ENCODE measurements at regions not wholly inside any gene's neighbourhood (a gene's known extent, or its start where the extent isn't known, plus 50 kb on each side); places are given as distances from the start of the nearest gene placed in this dataset.

DNA sequence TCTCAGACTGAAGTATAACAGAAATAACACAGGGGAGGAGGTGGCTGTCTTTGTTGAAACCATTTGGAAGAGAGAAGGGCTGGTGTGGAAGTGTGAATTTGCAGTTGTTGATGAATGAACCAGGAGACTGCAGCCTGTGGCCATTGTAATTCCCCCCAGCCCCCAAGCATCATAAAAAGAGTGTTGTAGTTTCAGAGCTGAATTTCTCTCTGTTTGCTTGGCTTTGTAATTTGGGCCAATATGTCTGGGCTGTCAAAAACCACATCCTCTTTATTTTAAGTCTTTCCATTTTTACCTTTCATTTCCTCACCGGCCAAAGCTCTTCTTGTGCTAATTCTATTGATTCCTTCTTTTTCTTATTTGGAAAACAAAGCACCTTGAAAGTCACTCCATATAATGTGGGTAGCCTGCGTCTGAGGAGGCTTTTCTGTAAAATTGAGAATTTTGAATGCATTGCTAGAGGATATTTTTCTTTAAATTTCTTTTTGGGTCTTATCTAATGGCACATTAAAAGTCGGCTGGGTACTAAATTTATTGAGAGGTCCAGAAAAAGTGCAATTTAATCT is 383.3 kb downstream of the OSTF1 start:
- TF ChIP-seq, protein P1, sequence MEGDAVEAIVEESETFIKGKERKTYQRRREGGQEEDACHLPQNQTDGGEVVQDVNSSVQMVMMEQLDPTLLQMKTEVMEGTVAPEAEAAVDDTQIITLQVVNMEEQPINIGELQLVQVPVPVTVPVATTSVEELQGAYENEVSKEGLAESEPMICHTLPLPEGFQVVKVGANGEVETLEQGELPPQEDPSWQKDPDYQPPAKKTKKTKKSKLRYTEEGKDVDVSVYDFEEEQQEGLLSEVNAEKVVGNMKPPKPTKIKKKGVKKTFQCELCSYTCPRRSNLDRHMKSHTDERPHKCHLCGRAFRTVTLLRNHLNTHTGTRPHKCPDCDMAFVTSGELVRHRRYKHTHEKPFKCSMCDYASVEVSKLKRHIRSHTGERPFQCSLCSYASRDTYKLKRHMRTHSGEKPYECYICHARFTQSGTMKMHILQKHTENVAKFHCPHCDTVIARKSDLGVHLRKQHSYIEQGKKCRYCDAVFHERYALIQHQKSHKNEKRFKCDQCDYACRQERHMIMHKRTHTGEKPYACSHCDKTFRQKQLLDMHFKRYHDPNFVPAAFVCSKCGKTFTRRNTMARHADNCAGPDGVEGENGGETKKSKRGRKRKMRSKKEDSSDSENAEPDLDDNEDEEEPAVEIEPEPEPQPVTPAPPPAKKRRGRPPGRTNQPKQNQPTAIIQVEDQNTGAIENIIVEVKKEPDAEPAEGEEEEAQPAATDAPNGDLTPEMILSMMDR (IDR thresholded peaks at IDR 0.05; ENCODE audit: low read depth, low read length), result no peak
- CTCF ChIA-PET, result no interaction called here
- POLR2A ChIA-PET, result no interaction called here
- Histone ChIP-seq H3K4me3 (ENCODE audit: low read depth, low read length) (no peak overlapping the region), H3K9me3 (ENCODE audit: control insufficient read depth, insufficient read depth, low read length) (no peaks in the 10 kb centered on the region; the same call in none of the 2 replicates), H3K27ac (ENCODE audit: low read depth, low read length) (no peak overlapping the region), H3K27me3 (ENCODE audit: control insufficient read depth, insufficient read depth, low read length) (no peaks in the 10 kb centered on the region)
- DNase-seq (ENCODE audit: low read depth, low spot score), result no peak

DNA sequence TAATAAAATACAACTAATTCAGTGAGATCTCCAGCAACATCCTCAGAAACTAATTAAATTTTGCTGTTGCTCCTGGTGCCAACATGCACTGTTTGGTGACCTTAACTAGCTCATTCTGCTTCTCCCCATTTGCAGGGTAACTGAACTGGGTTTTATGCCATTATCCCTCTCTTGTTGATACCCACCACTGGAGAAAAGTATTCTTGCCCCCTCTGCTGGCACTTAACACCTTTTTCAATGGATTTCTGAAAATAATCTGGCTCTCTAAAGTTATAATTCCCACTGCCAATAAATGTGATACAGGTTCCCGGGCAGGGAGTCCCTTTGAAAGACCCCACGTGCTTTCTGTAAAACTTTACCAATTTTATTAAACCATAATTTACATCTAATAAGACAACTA is 394.3 kb downstream of the OSTF1 start:
- Histone ChIP-seq H3K27ac (ENCODE audit: low read depth, low read length) (no peak overlapping the region), H3K4me3 (ENCODE audit: low read depth, low read length) (no peak overlapping the region), H3K27me3 (ENCODE audit: control insufficient read depth, insufficient read depth, low read length) (no peaks in the 10 kb centered on the region), H3K9me3 (ENCODE audit: control insufficient read depth, insufficient read depth, low read length) (peaks cover 7% of the 10 kb centered on the region; the same call in 1 of the 2 replicates)
- ChIA-PET CTCF (no interaction called here), POLR2A (no interaction called here)
- DNase-seq (ENCODE audit: low read depth, low spot score), result no peak
- TF ChIP-seq, protein P1 (IDR thresholded peaks at IDR 0.05; ENCODE audit: low read depth, low read length), result no peak

DNA sequence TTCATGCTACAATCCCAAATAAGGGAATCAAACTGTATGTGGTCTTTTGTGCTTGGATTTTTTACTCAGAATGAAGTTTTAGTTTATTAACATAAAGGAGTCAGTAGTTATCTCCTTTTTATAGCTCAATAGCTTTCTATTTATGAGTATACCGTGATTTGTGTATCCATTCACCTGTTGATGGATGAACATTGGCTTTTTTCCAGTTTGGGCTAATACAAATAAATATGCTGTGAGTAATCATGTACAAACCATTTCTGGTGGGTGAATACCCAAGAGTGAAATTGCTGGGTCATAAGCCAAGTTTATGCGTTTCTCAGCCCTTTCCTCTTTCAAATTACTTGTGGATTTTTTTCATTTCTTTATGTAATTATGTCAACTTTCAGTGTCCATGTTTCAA is 395.3 kb downstream of the OSTF1 start:
- H3K27me3 ChIP-seq (ENCODE audit: control insufficient read depth, insufficient read depth, low read length), result no peaks in the 10 kb centered on the region
- CTCF ChIA-PET, result no interaction called here

DNA sequence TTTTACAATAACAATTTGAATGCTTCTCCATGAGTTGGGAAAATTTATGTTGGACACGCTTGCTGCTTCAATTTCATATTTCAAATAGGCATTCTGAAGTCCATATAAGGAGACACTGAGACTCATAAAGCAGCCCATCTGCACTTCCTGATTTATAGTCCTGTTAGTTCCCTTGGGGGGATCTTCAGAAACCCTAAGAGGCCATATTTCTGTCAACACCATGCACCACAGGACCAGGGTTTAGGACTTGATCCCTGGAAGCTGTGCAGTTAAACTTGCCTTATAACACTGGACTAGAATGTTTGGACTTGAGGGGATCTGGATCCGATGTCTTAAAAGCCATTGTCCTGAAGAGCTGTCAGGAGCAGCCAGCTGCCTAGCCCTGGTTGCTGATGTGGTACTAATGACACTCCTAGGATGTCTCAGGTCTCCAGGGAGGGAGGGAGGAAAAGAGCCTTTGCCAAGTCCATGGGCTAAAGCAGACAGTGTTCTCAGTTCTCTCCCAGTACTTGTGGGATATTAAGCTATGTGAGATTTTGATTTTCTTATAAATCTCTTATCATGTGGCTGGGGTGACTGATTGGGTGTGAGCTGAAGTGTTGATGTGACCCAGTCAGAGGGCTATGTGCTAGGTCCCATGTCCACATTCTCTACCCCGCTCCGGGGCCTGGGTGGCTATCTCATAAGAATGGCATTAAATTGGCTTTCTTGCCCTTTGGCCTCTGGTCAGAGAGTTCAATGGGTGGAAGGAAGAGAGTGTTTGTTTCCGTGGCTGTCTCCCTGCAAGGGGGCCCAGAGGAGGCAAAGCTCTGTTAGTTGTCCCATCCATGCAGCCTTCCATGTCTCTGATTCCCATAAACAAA is 399.8 kb downstream of the OSTF1 start:
- Histone ChIP-seq H3K9me3 (ENCODE audit: control insufficient read depth, insufficient read depth, low read length) (peaks cover 13% of the 10 kb centered on the region; the same call in 1 of the 2 replicates), H3K4me3 (ENCODE audit: low read depth, low read length) (no peak overlapping the region), H3K27ac (ENCODE audit: low read depth, low read length) (no peak overlapping the region), H3K27me3 (ENCODE audit: control insufficient read depth, insufficient read depth, low read length) (no peaks in the 10 kb centered on the region)
- ChIA-PET CTCF (no interaction called here), POLR2A (no interaction called here)
- DNase-seq (ENCODE audit: low read depth, low spot score), result no peak
- TF ChIP-seq, protein P1 (IDR thresholded peaks at IDR 0.05; ENCODE audit: low read depth, low read length), result no peak

More for the DNA sequence above, 395.3 kb downstream of the OSTF1 start:
- TF ChIP-seq, protein P1 (IDR thresholded peaks at IDR 0.05; ENCODE audit: low read depth, low read length), result no peak
- DNase-seq (ENCODE audit: low read depth, low spot score), result no peak
- H3K9me3 ChIP-seq (ENCODE audit: control insufficient read depth, insufficient read depth, low read length), result peaks cover 11% of the 10 kb centered on the region; the same call in 1 of the 2 replicates
- H3K4me3 ChIP-seq (ENCODE audit: low read depth, low read length), result no peak overlapping the region
- POLR2A ChIA-PET, result no interaction called here
- no peak overlapping the region for H3K27ac ChIP-seq (ENCODE audit: low read depth, low read length)

DNA sequence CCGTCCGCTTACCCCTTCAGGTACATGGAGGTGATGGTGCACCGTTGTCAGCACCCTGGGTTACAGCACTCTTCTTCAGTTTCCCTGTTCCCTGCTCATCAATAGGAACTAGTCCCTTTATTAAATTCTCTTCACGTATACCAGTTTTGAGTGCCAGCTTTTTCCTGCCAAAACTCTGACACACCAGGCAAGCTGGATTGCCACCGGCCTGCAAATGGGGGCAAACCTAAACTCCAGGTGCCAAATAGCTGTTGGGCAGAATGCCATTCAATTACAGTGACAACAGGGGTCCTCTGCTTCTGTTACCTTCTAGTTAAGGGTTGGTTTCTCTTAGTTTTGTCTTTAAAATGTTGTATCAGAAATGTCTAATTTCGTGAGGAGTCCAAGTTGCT is 400.4 kb downstream of the OSTF1 start:
- TF ChIP-seq, protein P1 (IDR thresholded peaks at IDR 0.05; ENCODE audit: low read depth, low read length), result no peak
- POLR2A ChIA-PET, result no interaction called here
- no peak overlapping the region for H3K4me3 ChIP-seq (ENCODE audit: low read depth, low read length)
- H3K27ac ChIP-seq (ENCODE audit: low read depth, low read length), result no peak overlapping the region
- DNase-seq (ENCODE audit: low read depth, low spot score), result no peak
- peaks cover 13% of the 10 kb centered on the region; the same call in 1 of the 2 replicates for H3K9me3 ChIP-seq (ENCODE audit: control insufficient read depth, insufficient read depth, low read length)
- CTCF ChIA-PET, result no interaction called here
- H3K27me3 ChIP-seq (ENCODE audit: control insufficient read depth, insufficient read depth, low read length), result no peaks in the 10 kb centered on the region

Data from AG04450 (cell line).